Keratinocyte (primary cell): ENCODE measurements at regions not wholly inside any gene's neighbourhood (a gene's known extent, or its start where the extent isn't known, plus 50 kb on each side); places are given as distances from the start of the nearest gene placed in this dataset.

Experiments used
- DNase-seq: peaks from one replicate; pipeline ENCODE4 v3.0.0-alpha.2; 2011; ENCODE audit warnings: low read depth, missing footprints, low spot score
- FAIRE-seq: peaks from 2 replicates; lab custom pipeline; 2011; peaks lifted over from hg19 to GRCh38; lab: Jason Lieb, UNC
- H2AFZ ChIP-seq: 2 replicates; pipeline ENCODE4 v1.6.0; 2012; ENCODE audit warnings: low read length, control low read depth, inconsistent platforms; ENCODE audit not compliant: control insufficient read depth
- H3K27ac ChIP-seq: 2 replicates; pipeline ENCODE4 v1.5.1; 2011; ENCODE audit warnings: low read length; ENCODE audit not compliant: control insufficient read depth, insufficient read depth
- H3K27me3 ChIP-seq: 3 replicates; pipeline ENCODE4 v1.6.0; 2011; ENCODE audit warnings: low read length; ENCODE audit not compliant: control insufficient read depth, insufficient read depth; ENCODE audit errors: extremely low read depth
- H3K36me3 ChIP-seq, 2 experiments: 2 replicates in 1 of 2; 3 replicates in 1 of 2; pipeline ENCODE4 v1.5.1; 2011; ENCODE audit warnings: low read length in 2 of 2, mild to moderate bottlenecking in 1 of 2; ENCODE audit not compliant: control insufficient read depth in 2 of 2, insufficient read depth in 2 of 2; ENCODE audit errors: extremely low read depth in 1 of 2
- H3K4me1 ChIP-seq: 3 replicates; pipeline ENCODE4 v1.5.1; 2011; ENCODE audit warnings: low read length; ENCODE audit not compliant: control insufficient read depth, insufficient read depth; ENCODE audit errors: extremely low read depth
- H3K4me2 ChIP-seq: 3 replicates; pipeline ENCODE4 v1.6.0; 2011; ENCODE audit warnings: low read depth, low read length; ENCODE audit not compliant: control insufficient read depth, insufficient read depth; ENCODE audit errors: extremely low read depth
- H3K4me3 ChIP-seq, 3 experiments: fragments of 200-600 bp in 1 of 3; sonication (generic) in 1 of 3; 2 replicates in 2 of 3; 3 replicates in 1 of 3; pipeline ENCODE4 v1.5.1; 2011 to 2016; ENCODE audit warnings: low read length in 3 of 3, mild to moderate bottlenecking in 3 of 3, control low read depth in 2 of 3, inconsistent platforms in 1 of 3, low read depth in 1 of 3, mixed read lengths in 1 of 3, mixed run types in 1 of 3, moderate library complexity in 1 of 3; ENCODE audit not compliant: control insufficient read depth in 2 of 3, insufficient read depth in 2 of 3; ENCODE audit errors: extremely low read depth in 1 of 3
- H3K79me2 ChIP-seq: 2 replicates; pipeline ENCODE4 v1.6.0; 2012; ENCODE audit warnings: low read length; ENCODE audit not compliant: control insufficient read depth, insufficient read depth
- H3K9ac ChIP-seq: 3 replicates; pipeline ENCODE4 v1.6.0; 2011; ENCODE audit warnings: low read length; ENCODE audit not compliant: control insufficient read depth, insufficient read depth; ENCODE audit errors: extremely low read depth
- H3K9me1 ChIP-seq: 3 replicates; pipeline ENCODE4 v1.6.0; 2011; ENCODE audit warnings: low read length; ENCODE audit not compliant: control insufficient read depth, insufficient read depth; ENCODE audit errors: extremely low read depth
- H3K9me3 ChIP-seq: 2 replicates; pipeline ENCODE4 v1.5.1; 2012; ENCODE audit warnings: low read depth, low read length; ENCODE audit not compliant: control insufficient read depth
- H4K20me1 ChIP-seq: 3 replicates; pipeline ENCODE4 v1.6.0; 2011; ENCODE audit warnings: low read length; ENCODE audit not compliant: control insufficient read depth, insufficient read depth; ENCODE audit errors: extremely low read depth
- EZH2 ChIP-seq: IDR thresholded peaks from one replicate; pipeline ENCODE4 v1.6.1; 2012; ENCODE audit warnings: inconsistent platforms, mild to moderate bottlenecking, low read length, moderate library complexity
- dilution Hi-C: fragments of 300-500 bp; cut with MboI; formaldehyde crosslinking; loops from one replicate; pipeline ENCODE4 v1.7.0; 2020; ENCODE audit warnings: low sequenced_read_pairs; ENCODE audit not compliant: extremely low pct_ligation_motif_present
- TF ChIP-seq, protein P1 (sequence below), 3 experiments: IDR thresholded peaks in 1 of 3; conservative IDR thresholded peaks in 1 of 3; optimal IDR thresholded peaks in 1 of 3; 2 replicates in 2 of 3; 3 replicates in 1 of 3; pipeline versions ENCODE3 to v1.5.1; 2011; ENCODE audit warnings: low read length in 3 of 3, mild to moderate bottlenecking in 3 of 3, moderate library complexity in 2 of 3, control low read depth in 1 of 3, inconsistent platforms in 1 of 3; ENCODE audit not compliant: insufficient read depth in 2 of 3; ENCODE audit errors: extremely low read depth in 1 of 3

DNA sequence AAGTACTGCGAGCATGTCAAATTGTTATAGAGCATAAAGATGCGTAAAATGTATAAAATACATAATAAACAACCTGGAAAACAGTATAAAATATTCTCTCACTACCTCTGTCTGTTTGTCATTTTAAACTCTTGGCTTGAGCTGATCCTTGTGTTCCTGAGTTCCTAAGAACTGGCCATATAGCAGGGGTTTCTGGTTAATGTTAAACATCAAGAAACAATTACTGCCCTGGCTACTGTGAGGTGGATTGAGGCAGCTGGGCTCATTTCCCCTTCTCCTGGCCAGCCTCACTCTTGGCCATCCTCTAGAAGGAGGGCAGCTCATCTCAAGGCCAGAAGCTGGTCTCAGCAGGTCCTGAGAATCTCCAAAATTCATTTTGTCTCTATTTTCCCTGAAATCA lies 297.3 kb upstream of the USP24 start:
- no peak overlapping the region for H3K27ac ChIP-seq
- H2AFZ ChIP-seq = no peak overlapping the region
- H3K4me3 ChIP-seq = no peak overlapping the region
- no peak overlapping the region for H3K9ac ChIP-seq
- H3K27me3 ChIP-seq = no peaks in the 10 kb centered on the region
- FAIRE-seq (no peak), DNase-seq (no peak)
- no peaks in the 10 kb centered on the region for H3K9me3 ChIP-seq
- H3K9me1 ChIP-seq = no peaks in the 10 kb centered on the region
- H3K4me1 ChIP-seq = no peaks in the 10 kb centered on the region
- no peaks in the 10 kb centered on the region for H3K79me2 ChIP-seq
- H3K4me2 ChIP-seq = no peak overlapping the region
- H3K36me3 ChIP-seq = no peaks in the 10 kb centered on the region
- dilution Hi-C loops = loop anchor here (25.0 kb wide), 1 partner anchor 700 kb away; no protein-coding TSS in a partner anchor
- TF ChIP-seq EZH2 = no peak
- TF ChIP-seq, protein P1, sequence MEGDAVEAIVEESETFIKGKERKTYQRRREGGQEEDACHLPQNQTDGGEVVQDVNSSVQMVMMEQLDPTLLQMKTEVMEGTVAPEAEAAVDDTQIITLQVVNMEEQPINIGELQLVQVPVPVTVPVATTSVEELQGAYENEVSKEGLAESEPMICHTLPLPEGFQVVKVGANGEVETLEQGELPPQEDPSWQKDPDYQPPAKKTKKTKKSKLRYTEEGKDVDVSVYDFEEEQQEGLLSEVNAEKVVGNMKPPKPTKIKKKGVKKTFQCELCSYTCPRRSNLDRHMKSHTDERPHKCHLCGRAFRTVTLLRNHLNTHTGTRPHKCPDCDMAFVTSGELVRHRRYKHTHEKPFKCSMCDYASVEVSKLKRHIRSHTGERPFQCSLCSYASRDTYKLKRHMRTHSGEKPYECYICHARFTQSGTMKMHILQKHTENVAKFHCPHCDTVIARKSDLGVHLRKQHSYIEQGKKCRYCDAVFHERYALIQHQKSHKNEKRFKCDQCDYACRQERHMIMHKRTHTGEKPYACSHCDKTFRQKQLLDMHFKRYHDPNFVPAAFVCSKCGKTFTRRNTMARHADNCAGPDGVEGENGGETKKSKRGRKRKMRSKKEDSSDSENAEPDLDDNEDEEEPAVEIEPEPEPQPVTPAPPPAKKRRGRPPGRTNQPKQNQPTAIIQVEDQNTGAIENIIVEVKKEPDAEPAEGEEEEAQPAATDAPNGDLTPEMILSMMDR (optimal IDR thresholded peaks at IDR 0.05 in 1 of 3, IDR thresholded peaks at IDR 0.05 in 1 of 3, conservative IDR thresholded peaks at IDR 0.05 in 1 of 3; ENCODE audit: extremely low read depth in 1 of 3, insufficient read depth in 2 of 3, low read length in 3 of 3) = no peak
- no peaks in the 10 kb centered on the region for H4K20me1 ChIP-seq

DNA sequence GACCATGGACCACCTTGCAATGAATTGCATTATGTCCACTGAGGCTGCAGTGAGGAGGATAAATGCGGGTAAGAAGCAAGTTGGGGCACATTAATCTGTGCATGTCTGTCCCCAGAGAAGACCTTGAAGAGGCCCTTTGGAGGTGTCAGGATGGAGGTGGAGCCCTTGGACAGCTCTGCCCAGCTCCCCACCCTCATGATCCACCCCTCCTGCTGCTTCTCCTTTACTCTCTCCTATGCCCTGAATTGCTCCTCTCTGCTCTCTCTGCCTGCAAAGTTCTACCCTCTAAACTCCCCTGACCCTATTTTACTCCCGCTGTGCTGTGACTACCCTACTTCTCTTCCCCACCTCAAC lies 292.4 kb upstream of the USP24 start:
- no peak overlapping the region for H3K4me2 ChIP-seq

More for the DNA sequence above, 292.4 kb upstream of the USP24 start:
- no peak overlapping the region for H3K9ac ChIP-seq
- no peaks in the 10 kb centered on the region for H3K4me1 ChIP-seq
- dilution Hi-C loops = loop anchor here (25.0 kb wide), 1 partner anchor 705 kb away; no protein-coding TSS in a partner anchor
- H3K36me3 ChIP-seq = no peaks in the 10 kb centered on the region
- no peak overlapping the region for H3K27ac ChIP-seq
- no peaks in the 10 kb centered on the region for H3K9me3 ChIP-seq
- H4K20me1 ChIP-seq = no peaks in the 10 kb centered on the region
- H3K79me2 ChIP-seq = no peaks in the 10 kb centered on the region
- DNase-seq (no peak), FAIRE-seq (no peak)
- no peak overlapping the region for H3K4me3 ChIP-seq
- TF ChIP-seq, protein P1 (optimal IDR thresholded peaks at IDR 0.05 in 1 of 3, IDR thresholded peaks at IDR 0.05 in 1 of 3, conservative IDR thresholded peaks at IDR 0.05 in 1 of 3; ENCODE audit: extremely low read depth in 1 of 3, insufficient read depth in 2 of 3, low read length in 3 of 3) = no peak
- no peak for TF ChIP-seq EZH2
- no peaks in the 10 kb centered on the region for H3K9me1 ChIP-seq
- H3K27me3 ChIP-seq = no peaks in the 10 kb centered on the region
- no peak overlapping the region for H2AFZ ChIP-seq
